Stomach smooth muscle (tissue), 2 donors: ENCODE measurements at regions not wholly inside any gene's neighbourhood (a gene's known extent, or its start where the extent isn't known, plus 50 kb on each side); places are given as distances from the start of the nearest gene placed in this dataset.
"Not testable (repeated sequence)": the region's sequence is repeated elsewhere in the genome, so short reads cannot be mapped to it uniquely, and the experiment has no call there.

Experiments used
- H3K27ac ChIP-seq: one replicate; pipeline ENCODE4 v1.7.0; 2013; ENCODE audit warnings: mild to moderate bottlenecking, low read length, inconsistent platforms
- H3K27me3 ChIP-seq, 2 donors: one replicate each; pipeline ENCODE4 v1.7.0; 2013; ENCODE audit warnings: low read length in 2 of 2; ENCODE audit not compliant: insufficient read depth in 2 of 2, control insufficient read depth in 1 of 2
- H3K36me3 ChIP-seq, 2 donors: one replicate each; pipeline ENCODE4 v1.7.0; 2013; ENCODE audit warnings: low read length in 2 of 2; ENCODE audit not compliant: control insufficient read depth in 2 of 2, insufficient read depth in 2 of 2
- H3K4me1 ChIP-seq: one replicate; pipeline ENCODE4 v1.7.0; 2013; ENCODE audit warnings: low read length; ENCODE audit not compliant: control insufficient read depth, insufficient read depth
- H3K4me3 ChIP-seq, 2 donors: one replicate each; pipeline ENCODE4 v1.7.0; 2013; ENCODE audit warnings: low read length in 2 of 2
- H3K9ac ChIP-seq, 2 donors: one replicate each; pipeline ENCODE4 v1.7.0; 2013; ENCODE audit warnings: low read length in 2 of 2, mild to moderate bottlenecking in 1 of 2
- H3K9me3 ChIP-seq, 2 donors: one replicate each; pipeline ENCODE4 v1.7.0; 2013; ENCODE audit warnings: low read length in 2 of 2; ENCODE audit not compliant: control insufficient read depth in 2 of 2
- donor health status: healthy.
- donor health status: Pancreatic carcinoma.

- H3K9ac ChIP-seq, result no peak overlapping the region
- H3K27me3 ChIP-seq, result no peaks in the 10 kb centered on the region
- H3K4me1 ChIP-seq, result no peaks in the 10 kb centered on the region
- H3K36me3 ChIP-seq, result peaks cover 12 to 16% of the 10 kb centered on the region in 2 donors
- H3K9me3 ChIP-seq, result no peaks in the 10 kb centered on the region
- H3K4me3 ChIP-seq, result no peak overlapping the region
- H3K27ac ChIP-seq, result no peak overlapping the region
Observed at GRCh38 chr6:144549837-144550747, 265.0 kb downstream of the UTRN start.

GRCh38 chr6:144551339-144551738 is 266.2 kb downstream of the UTRN start:
- no peak overlapping the region for H3K4me3 ChIP-seq
- no peak overlapping the region for H3K9ac ChIP-seq
- H3K27ac ChIP-seq, result no peak overlapping the region
- H3K9me3 ChIP-seq, result no peaks in the 10 kb centered on the region
- no peaks in the 10 kb centered on the region for H3K4me1 ChIP-seq
- H3K27me3 ChIP-seq, result no peaks in the 10 kb centered on the region
- peaks cover 12 to 17% of the 10 kb centered on the region in 2 donors for H3K36me3 ChIP-seq

GRCh38 chr6:144555066-144555465 is 269.9 kb downstream of the UTRN start:
- no peak overlapping the region for H3K9ac ChIP-seq
- H3K27me3 ChIP-seq, result no peaks in the 10 kb centered on the region
- no peak overlapping the region for H3K27ac ChIP-seq
- no peak overlapping the region for H3K4me3 ChIP-seq
- no peaks in the 10 kb centered on the region for H3K9me3 ChIP-seq
- H3K4me1 ChIP-seq, result no peaks in the 10 kb centered on the region
- H3K36me3 ChIP-seq, result peaks cover 16 to 23% of the 10 kb centered on the region in 2 donors

GRCh38 chr6:144559865-144560593 is 274.9 kb downstream of the UTRN start:
- H3K36me3 ChIP-seq, result peaks cover 4 to 18% of the 10 kb centered on the region in 2 donors
- H3K9me3 ChIP-seq, result no peaks in the 10 kb centered on the region
- H3K4me1 ChIP-seq, result no peaks in the 10 kb centered on the region
- H3K27ac ChIP-seq, result no peak overlapping the region
- H3K9ac ChIP-seq, result no peak overlapping the region
- no peak overlapping the region for H3K4me3 ChIP-seq
- no peaks in the 10 kb centered on the region for H3K27me3 ChIP-seq

- H3K27ac ChIP-seq, result no peak overlapping the region
- H3K9me3 ChIP-seq, result no peaks in the 10 kb centered on the region
- H3K9ac ChIP-seq, result no peak overlapping the region
- no peaks in the 10 kb centered on the region for H3K27me3 ChIP-seq
- H3K4me1 ChIP-seq, result no peaks in the 10 kb centered on the region
- peaks cover 2 to 14% of the 10 kb centered on the region in 2 donors for H3K36me3 ChIP-seq
- H3K4me3 ChIP-seq, result no peak overlapping the region
Observed at GRCh38 chr6:144561455-144562043, 276.4 kb downstream of the UTRN start.

- H3K36me3 ChIP-seq, result peaks cover 0 to 7% of the 10 kb centered on the region in 2 donors
- H3K27ac ChIP-seq, result no peak overlapping the region
- H3K9ac ChIP-seq, result no peak overlapping the region
- no peak overlapping the region for H3K4me3 ChIP-seq
- H3K9me3 ChIP-seq, result no peaks in the 10 kb centered on the region
- no peaks in the 10 kb centered on the region for H3K4me1 ChIP-seq
- H3K27me3 ChIP-seq, result no peaks in the 10 kb centered on the region
Observed at GRCh38 chr6:144564202-144564601, 279.1 kb downstream of the UTRN start.

GRCh38 chr6:144566868-144567615 is 281.9 kb downstream of the UTRN start:
- Histone ChIP-seq H3K4me3 (no peak overlapping the region), H3K27ac (no peak overlapping the region), H3K4me1 (no peaks in the 10 kb centered on the region), H3K27me3 (no peaks in the 10 kb centered on the region), H3K9ac (no peak overlapping the region), H3K36me3 (peaks cover 0 to 7% of the 10 kb centered on the region in 2 donors), H3K9me3 (no peaks in the 10 kb centered on the region)

GRCh38 chr6:144568241-144568640 is 283.1 kb downstream of the UTRN start:
- Histone ChIP-seq H3K27me3 (no peaks in the 10 kb centered on the region), H3K36me3 (peaks cover 0 to 7% of the 10 kb centered on the region in 2 donors), H3K4me3 (no peak overlapping the region), H3K9ac (no peak overlapping the region), H3K27ac (no peak overlapping the region), H3K4me1 (no peaks in the 10 kb centered on the region), H3K9me3 (no peaks in the 10 kb centered on the region)

- not testable (repeated sequence) for H3K9ac ChIP-seq, H3K27ac ChIP-seq, H3K9me3 ChIP-seq, H3K36me3 ChIP-seq, H3K27me3 ChIP-seq, H3K4me3 ChIP-seq, H3K4me1 ChIP-seq
Observed at GRCh38 chr6:144572541-144572940, 287.4 kb downstream of the UTRN start.

- H3K9ac ChIP-seq, result no peak overlapping the region
- no peak overlapping the region for H3K4me3 ChIP-seq
- H3K9me3 ChIP-seq, result no peaks in the 10 kb centered on the region
- H3K27me3 ChIP-seq, result no peaks in the 10 kb centered on the region
- H3K4me1 ChIP-seq, result no peaks in the 10 kb centered on the region
- peaks cover 0 to 2% of the 10 kb centered on the region in 2 donors for H3K36me3 ChIP-seq
- no peak overlapping the region for H3K27ac ChIP-seq
Observed at GRCh38 chr6:144574796-144575195, 289.7 kb downstream of the UTRN start.
